RWPE1 (cell line): ENCODE measurements at regions not wholly inside any gene's neighbourhood (a gene's known extent, or its start where the extent isn't known, plus 50 kb on each side); places are given as distances from the start of the nearest gene placed in this dataset.

Experiments used
- CTCF ChIA-PET: fragments of 350-600 bp; sonication (Branson Sonifier 250); formaldehyde crosslinking; extraction: SDS; loops from one replicate; lab custom pipeline; 2021; lab: Yijun Ruan, JAX
- POLR2A ChIA-PET: fragments of 400-600 bp; formaldehyde crosslinking; extraction: SDS; loops from one replicate; lab custom pipeline; 2020; ENCODE audit warnings: antibody characterized with exemption; ENCODE audit not compliant: low non-redundant PET; lab: Yijun Ruan, JAX
- DNase-seq: peaks from one replicate; pipeline ENCODE4 v3.0.0; 2012; ENCODE audit warnings: low spot score
- H3K27ac ChIP-seq: fragments of 450-650 bp; 2 replicates; pipeline ENCODE4 v1.5.1; 2017
- CTCF ChIP-seq: fragments of 450-650 bp; conservative IDR thresholded peaks from 2 replicates; pipeline ENCODE4 v1.5.1; 2017; ENCODE audit warnings: low read depth, mild to moderate bottlenecking

DNA sequence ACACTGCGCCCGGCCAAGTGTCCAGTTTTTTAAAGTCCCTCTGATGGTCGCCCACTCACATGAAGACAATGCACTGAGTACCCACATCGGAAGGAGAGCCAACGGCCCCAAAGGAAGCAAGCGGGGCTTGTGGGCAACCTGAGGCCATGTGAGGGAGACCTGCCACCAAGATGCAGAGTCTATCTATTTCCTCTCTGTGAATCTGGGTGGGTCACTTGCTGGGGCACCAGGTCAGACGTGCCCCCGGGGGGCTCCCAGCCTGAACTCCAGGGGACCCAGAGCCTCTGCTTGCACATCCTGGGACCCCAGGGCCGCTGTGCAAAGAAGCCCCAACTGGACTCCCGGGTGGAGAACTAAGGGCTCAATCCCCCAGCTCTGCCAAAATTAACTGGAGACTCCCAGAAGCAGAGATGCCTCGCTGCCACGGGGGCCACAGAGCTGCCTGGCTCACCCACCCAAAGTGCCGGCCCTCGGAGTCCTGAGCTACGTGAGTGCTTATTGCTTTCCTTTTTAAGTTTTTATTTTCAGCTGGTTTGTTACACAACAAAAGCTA lies 106.4 kb downstream of the BRD1 start:
- POLR2A ChIA-PET = no interaction called here
- TF ChIP-seq CTCF = no peak
- H3K27ac ChIP-seq = no peak overlapping the region
- no peak for DNase-seq
- CTCF ChIA-PET = no interaction called here

GRCh38 chr22:49720279-49720959 lies 107.3 kb downstream of the BRD1 start:
- ChIA-PET POLR2A (no interaction called here), CTCF (no interaction called here)
- no peak overlapping the region for H3K27ac ChIP-seq
- no peak for DNase-seq
- no peak for TF ChIP-seq CTCF

DNA sequence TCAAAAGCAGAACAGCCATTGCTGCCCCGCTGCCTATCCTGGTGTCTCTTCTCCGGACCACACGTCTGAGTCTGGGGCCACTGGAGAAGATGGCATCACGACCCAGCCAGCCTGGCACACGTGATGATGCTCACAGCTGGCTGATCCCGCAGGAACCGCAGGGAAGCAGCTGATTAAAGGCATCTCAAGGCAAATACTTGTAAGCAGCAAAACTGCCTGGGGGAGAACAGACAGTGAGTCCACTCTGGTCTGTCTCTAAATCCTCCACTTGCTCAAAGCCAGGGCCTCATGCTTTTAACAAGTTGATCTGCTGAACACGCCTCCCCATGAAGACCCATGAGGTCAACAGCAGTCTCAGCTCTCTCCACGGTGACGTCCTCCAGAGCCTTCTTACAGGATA lies 108.6 kb downstream of the BRD1 start:
- no peak overlapping the region for H3K27ac ChIP-seq
- ChIA-PET POLR2A (no interaction called here), CTCF (no interaction called here)
- DNase-seq = no peak
- no peak for TF ChIP-seq CTCF

DNA sequence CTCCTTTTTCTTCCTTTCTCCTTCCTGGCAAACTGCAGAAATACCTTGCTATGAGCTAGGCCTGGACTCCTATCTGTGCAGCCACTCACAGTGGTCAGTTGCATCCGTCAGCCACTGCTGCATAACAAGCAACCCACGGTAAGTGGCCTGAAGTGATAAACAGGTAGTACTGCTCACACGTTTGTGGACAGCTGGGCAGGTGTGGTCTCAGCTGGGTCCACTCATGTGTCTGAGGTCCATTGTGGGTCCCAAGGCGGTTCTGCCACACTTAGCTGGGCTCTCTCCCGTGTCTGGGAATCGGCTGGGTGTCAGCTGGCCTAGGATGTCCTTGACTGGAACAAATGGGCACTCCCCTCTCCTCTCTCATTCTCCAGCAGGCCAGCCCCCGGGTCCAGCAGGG lies 109.3 kb downstream of the BRD1 start:
- H3K27ac ChIP-seq = no peak overlapping the region
- ChIA-PET CTCF (no interaction called here), POLR2A (no interaction called here)
- no peak for DNase-seq
- no peak for TF ChIP-seq CTCF

DNA sequence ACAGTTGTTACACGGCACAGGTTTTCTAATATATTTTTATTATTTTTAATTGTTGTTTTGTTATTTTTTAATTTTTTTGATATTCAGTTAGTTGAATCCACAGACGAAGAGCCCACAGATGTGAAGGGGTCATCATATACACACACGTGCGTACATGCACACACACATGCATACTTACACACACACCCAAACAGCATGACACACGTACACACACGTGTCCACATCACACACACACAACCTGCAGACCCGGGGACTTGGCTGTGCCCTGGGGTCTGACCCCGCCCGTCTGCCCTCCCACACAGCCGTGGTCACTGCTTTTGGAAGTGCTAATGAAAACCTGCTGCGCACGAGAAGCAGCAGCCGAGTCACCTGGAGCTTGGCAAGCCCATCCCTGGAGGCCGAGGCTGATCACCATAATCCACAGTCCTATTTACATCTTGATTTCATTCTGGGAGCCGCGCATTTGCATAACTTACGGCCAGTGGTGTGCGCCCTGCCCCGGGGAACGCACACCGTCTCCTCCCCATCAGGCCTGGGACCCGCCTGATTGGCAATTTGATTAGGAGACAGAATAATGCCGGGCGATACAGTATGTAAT lies 110.3 kb downstream of the BRD1 start:
- TF ChIP-seq CTCF = no peak
- CTCF ChIA-PET = no interaction called here
- POLR2A ChIA-PET = no interaction called here
- H3K27ac ChIP-seq = no peak overlapping the region
- no peak for DNase-seq

GRCh38 chr22:49716441-49716840 lies 111.2 kb downstream of the BRD1 start:
- no peak for DNase-seq
- POLR2A ChIA-PET = no interaction called here
- no peak for TF ChIP-seq CTCF
- H3K27ac ChIP-seq = no peak overlapping the region
- CTCF ChIA-PET = no interaction called here
